ENCODE measurements at regions not wholly inside any gene's neighbourhood (a gene's known extent, or its start where the extent isn't known, plus 50 kb on each side); places are given as distances from the start of the nearest gene placed in this dataset.
A peak's percentile ranks its signal among the peaks of the same experiment; 100 is the strongest.

DNA sequence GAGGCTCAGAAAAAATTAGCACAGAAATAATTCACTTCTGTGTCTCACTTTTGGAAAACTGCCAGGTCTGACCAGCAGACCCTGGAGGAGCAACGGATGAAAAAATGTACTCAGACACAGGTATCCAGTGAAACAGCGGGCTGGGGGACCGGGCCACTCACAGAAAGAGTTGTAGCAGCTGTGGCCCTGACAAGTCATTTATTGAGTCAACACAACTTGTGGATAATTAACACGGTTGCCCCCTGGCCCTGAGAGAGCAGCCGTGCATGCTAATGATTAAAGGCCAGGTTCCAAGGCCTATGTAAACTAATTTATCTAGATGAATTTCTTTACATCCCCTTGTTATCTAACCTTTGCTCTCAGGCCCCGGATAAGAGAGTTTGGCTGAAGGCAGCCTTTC lies 131.3 kb downstream of the AASDHPPT start (continued):
- no peak for TF ChIP-seq ZNF850 (CRISPR knock-in tag; conservative IDR thresholded peaks at IDR 0.05)
- peak; percentile 39; the same call in 1 of the 2 replicates for TF ChIP-seq RARA (CRISPR knock-in tag; IDR thresholded peaks at IDR 0.05)
- TF ChIP-seq, protein P1, sequence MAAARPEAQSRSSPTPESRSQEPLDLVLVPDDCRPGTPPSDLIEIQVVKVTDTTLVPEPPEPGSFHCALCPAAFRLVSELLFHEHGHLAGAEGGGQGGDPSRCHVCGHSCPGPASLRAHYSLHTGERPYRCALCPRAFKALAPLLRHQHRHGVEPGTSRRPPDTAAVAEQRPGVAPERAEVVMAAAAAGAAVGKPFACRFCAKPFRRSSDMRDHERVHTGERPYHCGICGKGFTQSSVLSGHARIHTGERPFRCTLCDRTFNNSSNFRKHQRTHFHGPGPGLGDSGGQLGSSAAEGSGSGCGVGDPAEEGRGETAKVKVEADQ (CRISPR knock-in tag; IDR thresholded peaks at IDR 0.05; ENCODE audit: borderline replicate concordance): 0 out of 2 replicates have a peak, but pooled peaks have one; percentile 30
- no peak for TF ChIP-seq DR1 (CRISPR knock-in tag; IDR thresholded peaks at IDR 0.05)
- TF ChIP-seq, protein P2, sequence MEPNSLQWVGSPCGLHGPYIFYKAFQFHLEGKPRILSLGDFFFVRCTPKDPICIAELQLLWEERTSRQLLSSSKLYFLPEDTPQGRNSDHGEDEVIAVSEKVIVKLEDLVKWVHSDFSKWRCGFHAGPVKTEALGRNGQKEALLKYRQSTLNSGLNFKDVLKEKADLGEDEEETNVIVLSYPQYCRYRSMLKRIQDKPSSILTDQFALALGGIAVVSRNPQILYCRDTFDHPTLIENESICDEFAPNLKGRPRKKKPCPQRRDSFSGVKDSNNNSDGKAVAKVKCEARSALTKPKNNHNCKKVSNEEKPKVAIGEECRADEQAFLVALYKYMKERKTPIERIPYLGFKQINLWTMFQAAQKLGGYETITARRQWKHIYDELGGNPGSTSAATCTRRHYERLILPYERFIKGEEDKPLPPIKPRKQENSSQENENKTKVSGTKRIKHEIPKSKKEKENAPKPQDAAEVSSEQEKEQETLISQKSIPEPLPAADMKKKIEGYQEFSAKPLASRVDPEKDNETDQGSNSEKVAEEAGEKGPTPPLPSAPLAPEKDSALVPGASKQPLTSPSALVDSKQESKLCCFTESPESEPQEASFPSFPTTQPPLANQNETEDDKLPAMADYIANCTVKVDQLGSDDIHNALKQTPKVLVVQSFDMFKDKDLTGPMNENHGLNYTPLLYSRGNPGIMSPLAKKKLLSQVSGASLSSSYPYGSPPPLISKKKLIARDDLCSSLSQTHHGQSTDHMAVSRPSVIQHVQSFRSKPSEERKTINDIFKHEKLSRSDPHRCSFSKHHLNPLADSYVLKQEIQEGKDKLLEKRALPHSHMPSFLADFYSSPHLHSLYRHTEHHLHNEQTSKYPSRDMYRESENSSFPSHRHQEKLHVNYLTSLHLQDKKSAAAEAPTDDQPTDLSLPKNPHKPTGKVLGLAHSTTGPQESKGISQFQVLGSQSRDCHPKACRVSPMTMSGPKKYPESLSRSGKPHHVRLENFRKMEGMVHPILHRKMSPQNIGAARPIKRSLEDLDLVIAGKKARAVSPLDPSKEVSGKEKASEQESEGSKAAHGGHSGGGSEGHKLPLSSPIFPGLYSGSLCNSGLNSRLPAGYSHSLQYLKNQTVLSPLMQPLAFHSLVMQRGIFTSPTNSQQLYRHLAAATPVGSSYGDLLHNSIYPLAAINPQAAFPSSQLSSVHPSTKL (CRISPR knock-in tag; IDR thresholded peaks at IDR 0.05): 0 out of 2 replicates have a peak, but pooled peaks have one; percentile 15
- TF ChIP-seq ZNF224 (CRISPR knock-in tag; IDR thresholded peaks at IDR 0.05): no peak
- TF ChIP-seq MEIS2 (CRISPR knock-in tag; IDR thresholded peaks at IDR 0.05): 0 out of 2 replicates have a peak, but pooled peaks have one; percentile 23
- TF ChIP-seq, protein P3, sequence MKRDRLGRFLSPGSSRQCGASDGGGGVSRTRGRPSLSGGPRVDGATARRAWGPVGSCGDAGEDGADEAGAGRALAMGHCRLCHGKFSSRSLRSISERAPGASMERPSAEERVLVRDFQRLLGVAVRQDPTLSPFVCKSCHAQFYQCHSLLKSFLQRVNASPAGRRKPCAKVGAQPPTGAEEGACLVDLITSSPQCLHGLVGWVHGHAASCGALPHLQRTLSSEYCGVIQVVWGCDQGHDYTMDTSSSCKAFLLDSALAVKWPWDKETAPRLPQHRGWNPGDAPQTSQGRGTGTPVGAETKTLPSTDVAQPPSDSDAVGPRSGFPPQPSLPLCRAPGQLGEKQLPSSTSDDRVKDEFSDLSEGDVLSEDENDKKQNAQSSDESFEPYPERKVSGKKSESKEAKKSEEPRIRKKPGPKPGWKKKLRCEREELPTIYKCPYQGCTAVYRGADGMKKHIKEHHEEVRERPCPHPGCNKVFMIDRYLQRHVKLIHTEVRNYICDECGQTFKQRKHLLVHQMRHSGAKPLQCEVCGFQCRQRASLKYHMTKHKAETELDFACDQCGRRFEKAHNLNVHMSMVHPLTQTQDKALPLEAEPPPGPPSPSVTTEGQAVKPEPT (CRISPR knock-in tag; IDR thresholded peaks at IDR 0.05; ENCODE audit: low read depth): no peak
- 0 out of 2 replicates have a peak, but pooled peaks have one; percentile 19 for TF ChIP-seq CREM (IDR thresholded peaks at IDR 0.05)
- TF ChIP-seq CREM (CRISPR knock-in tag; IDR thresholded peaks at IDR 0.05): no peak
- TF ChIP-seq, protein P4, sequence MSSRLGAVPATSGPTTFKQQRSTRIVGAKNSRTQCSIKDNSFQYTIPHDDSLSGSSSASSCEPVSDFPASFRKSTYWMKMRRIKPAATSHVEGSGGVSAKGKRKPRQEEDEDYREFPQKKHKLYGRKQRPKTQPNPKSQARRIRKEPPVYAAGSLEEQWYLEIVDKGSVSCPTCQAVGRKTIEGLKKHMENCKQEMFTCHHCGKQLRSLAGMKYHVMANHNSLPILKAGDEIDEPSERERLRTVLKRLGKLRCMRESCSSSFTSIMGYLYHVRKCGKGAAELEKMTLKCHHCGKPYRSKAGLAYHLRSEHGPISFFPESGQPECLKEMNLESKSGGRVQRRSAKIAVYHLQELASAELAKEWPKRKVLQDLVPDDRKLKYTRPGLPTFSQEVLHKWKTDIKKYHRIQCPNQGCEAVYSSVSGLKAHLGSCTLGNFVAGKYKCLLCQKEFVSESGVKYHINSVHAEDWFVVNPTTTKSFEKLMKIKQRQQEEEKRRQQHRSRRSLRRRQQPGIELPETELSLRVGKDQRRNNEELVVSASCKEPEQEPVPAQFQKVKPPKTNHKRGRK (CRISPR knock-in tag; IDR thresholded peaks at IDR 0.05): no peak
- TF ChIP-seq SOX13 (IDR thresholded peaks at IDR 0.05): no peak
- TF ChIP-seq SOX13 (CRISPR knock-in tag; conservative IDR thresholded peaks at IDR 0.05 in 1 of 2, IDR thresholded peaks at IDR 0.05 in 1 of 2): peak in 1 of 2 experiments; percentile 15; a peak in 1 of 4 replicates
- no peak for TF ChIP-seq ZNF790 (CRISPR knock-in tag; IDR thresholded peaks at IDR 0.05; ENCODE audit: borderline replicate concordance)
